ENCODE measurements at regions not wholly inside any gene's neighbourhood (a gene's known extent, or its start where the extent isn't known, plus 50 kb on each side); places are given as distances from the start of the nearest gene placed in this dataset.

- TF ChIP-seq, protein P1, sequence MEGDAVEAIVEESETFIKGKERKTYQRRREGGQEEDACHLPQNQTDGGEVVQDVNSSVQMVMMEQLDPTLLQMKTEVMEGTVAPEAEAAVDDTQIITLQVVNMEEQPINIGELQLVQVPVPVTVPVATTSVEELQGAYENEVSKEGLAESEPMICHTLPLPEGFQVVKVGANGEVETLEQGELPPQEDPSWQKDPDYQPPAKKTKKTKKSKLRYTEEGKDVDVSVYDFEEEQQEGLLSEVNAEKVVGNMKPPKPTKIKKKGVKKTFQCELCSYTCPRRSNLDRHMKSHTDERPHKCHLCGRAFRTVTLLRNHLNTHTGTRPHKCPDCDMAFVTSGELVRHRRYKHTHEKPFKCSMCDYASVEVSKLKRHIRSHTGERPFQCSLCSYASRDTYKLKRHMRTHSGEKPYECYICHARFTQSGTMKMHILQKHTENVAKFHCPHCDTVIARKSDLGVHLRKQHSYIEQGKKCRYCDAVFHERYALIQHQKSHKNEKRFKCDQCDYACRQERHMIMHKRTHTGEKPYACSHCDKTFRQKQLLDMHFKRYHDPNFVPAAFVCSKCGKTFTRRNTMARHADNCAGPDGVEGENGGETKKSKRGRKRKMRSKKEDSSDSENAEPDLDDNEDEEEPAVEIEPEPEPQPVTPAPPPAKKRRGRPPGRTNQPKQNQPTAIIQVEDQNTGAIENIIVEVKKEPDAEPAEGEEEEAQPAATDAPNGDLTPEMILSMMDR (conservative IDR thresholded peaks at IDR 0.05): no peak
- no peak overlapping the region for H3K27ac ChIP-seq
Observed at GRCh38 chr5:112566251-112566650, 147.2 kb upstream of the EPB41L4A start.

- TF ChIP-seq, protein P1 (conservative IDR thresholded peaks at IDR 0.05): no peak
- no peak overlapping the region for H3K27ac ChIP-seq
Observed at GRCh38 chr5:112569596-112569995, 150.5 kb upstream of the EPB41L4A start.

DNA sequence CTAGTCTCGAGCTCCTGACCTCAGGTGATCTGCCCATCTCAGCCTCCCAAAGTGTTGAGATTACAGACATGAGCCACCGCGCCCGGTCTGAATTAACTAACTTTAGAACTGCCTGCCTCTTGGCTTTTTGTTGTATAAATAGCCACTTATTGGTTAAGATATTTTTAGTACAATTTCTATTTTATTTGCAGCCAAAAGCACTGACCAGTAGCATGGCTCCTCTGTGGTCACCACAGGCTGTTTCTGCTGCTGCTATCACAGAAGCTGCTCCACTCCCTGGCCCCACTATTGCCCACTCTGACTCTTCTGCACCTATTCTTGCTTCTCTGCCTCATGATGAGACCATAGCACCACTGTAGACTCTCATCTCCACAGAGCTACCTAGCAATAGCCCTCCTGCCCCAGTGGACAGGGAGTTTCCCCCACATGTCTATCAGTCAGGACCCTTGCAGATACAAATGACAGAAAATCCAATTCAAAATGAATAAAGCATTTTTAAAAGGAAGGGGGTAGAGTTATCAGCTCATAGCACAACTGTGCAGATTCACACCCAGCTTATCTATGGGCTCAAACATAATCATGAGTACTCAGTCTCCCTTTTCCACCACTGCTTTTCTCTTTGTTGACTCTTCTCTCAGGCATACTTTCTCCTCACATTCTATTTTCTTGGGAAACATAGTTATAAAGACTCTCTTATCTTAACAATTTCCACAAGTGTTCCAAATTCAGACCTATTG lies 151.8 kb upstream of the EPB41L4A start:
- TF ChIP-seq, protein P1 (conservative IDR thresholded peaks at IDR 0.05): no peak
- H3K27ac ChIP-seq: no peak overlapping the region

GRCh38 chr5:112573441-112573840 lies 154.4 kb upstream of the EPB41L4A start:
- no peak overlapping the region for H3K27ac ChIP-seq
- TF ChIP-seq, protein P1 (conservative IDR thresholded peaks at IDR 0.05): no peak

DNA sequence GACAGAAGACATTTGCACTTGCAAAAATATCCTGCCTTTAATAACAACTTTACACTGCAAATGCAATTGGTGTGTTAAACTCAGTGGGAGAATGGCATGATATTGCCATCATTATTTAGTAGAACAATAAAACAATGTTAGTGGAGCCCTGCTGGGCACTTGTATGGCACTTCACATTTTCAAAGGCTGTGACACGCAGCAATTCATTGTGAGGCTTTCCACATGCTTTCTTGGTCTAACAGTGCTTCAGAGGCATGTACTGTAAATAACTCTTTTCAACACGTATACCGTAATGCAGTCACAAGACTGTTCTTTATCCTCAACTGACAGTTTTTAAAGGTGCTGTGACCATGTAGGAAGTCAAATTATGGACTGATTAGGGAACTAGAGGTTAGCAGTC lies 155.5 kb upstream of the EPB41L4A start:
- TF ChIP-seq, protein P1 (conservative IDR thresholded peaks at IDR 0.05): no peak
- no peak overlapping the region for H3K27ac ChIP-seq

- no peak overlapping the region for H3K27ac ChIP-seq
- TF ChIP-seq, protein P1 (conservative IDR thresholded peaks at IDR 0.05): no peak
Observed at GRCh38 chr5:112576298-112576925, 157.3 kb upstream of the EPB41L4A start.

DNA sequence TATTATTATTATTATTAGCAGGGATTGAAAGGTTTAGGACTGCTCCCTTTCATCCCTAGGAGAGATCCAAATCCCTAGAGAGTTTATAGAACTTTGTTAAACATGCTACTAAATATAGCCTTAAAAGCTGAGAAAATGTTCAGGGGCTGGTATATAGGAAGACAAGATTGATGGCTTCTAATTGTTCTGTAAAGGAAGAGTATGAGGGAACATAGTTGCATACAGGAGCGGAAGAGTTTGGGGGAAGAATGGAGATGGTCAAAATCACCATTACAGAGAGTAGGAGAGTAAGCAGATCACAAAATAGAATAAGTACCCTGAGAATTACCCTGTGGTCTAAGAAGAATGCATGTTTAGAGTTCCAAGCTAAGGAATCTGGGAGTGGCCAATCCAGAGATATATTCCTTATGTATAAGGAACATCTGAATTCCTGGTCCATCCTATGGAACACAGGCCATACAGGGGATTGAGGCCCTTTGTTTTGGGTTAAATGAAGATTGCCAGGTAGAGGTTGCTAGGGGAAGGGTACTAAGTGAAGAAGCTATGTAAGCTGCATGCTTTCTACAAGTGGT lies 158.0 kb upstream of the APC start:
- TF ChIP-seq, protein P1 (conservative IDR thresholded peaks at IDR 0.05): no peak

More for the DNA sequence above, 158.0 kb upstream of the APC start:
- H3K27ac ChIP-seq: no peak overlapping the region
